HG03432 (cell line): ENCODE measurements at regions not wholly inside any gene's neighbourhood (a gene's known extent, or its start where the extent isn't known, plus 50 kb on each side); places are given as distances from the start of the nearest gene placed in this dataset.
"Not testable (repeated sequence)": the region's sequence is repeated elsewhere in the genome, so short reads cannot be mapped to it uniquely, and the experiment has no call there.

Experiments
- ATAC-seq: cut with Tn5 transposase; IDR thresholded peaks from one replicate; pipeline ENCODE4 v1.9.1; 2021; ENCODE audit warnings: mild to moderate bottlenecking, moderate library complexity; ENCODE audit not compliant: unreplicated experiment

GRCh38 chr2:21819454-21819853 is 695.7 kb downstream of the TDRD15 start:
- no peak for ATAC-seq

DNA sequence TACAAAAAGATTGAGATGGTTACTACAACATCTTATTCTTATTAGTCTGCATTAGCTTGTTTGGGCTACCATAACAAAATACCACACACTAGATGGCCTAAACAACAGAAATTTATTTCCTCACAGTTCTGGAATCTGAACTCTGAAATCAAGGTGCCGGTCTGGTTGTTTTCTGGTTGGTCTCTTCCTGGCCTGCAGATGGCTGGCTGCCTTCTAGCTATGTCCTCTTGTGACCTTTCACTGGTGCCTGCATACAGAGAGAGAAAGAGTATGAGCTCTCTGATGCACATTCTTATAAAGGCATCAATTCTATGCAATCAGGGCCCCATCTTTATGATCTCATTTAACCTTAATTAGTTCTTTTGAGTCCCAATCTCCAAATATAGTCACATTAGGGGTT is 696.5 kb downstream of the TDRD15 start:
- ATAC-seq = no peak

DNA sequence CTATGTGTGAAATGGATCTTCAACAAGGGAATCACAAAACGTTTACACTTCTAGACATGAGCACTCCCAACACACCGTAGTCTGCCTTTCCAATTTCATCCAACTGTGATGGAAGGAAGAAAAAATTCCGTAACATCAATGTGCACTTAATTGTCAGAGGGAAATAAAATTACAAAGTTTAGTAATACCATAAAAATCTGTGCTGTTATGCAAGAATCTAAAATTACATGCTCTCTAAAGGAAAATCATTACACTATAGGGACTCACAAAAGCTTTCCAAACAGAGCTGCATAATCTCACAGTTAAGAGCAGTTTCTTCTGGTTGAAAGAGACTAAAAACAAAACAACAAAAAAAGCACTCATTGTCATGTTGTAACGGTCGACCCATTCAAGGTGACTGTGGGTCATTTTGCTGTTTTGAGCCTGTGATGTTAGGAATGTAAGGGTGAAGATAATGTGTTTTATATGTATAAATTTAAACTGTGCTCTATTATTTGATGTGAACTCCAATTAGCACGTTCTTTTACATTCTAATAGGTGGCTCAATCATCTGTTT is 698.0 kb downstream of the TDRD15 start:
- ATAC-seq = no peak

- ATAC-seq = no peak
Observed at GRCh38 chr2:21822505-21822904, 698.7 kb downstream of the TDRD15 start.

DNA sequence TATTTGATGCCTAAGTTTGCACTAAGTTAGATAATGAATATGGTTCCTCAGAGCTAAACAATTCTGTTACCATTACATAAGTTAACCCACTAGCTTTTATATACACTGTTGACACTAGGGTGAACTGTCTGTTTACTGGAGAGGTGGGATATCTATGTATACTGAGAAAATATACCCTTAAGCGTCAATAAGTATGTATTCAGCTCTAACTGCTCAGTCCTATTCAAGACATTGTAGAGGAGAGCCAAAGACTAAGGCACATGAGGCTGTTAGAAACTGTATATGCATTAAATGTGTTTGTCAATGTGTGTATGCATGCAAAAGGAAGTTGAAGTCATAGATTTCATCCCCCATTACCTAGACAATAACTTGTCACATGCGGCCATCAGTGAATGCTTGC is 710.0 kb downstream of the TDRD15 start:
- ATAC-seq = no peak

DNA sequence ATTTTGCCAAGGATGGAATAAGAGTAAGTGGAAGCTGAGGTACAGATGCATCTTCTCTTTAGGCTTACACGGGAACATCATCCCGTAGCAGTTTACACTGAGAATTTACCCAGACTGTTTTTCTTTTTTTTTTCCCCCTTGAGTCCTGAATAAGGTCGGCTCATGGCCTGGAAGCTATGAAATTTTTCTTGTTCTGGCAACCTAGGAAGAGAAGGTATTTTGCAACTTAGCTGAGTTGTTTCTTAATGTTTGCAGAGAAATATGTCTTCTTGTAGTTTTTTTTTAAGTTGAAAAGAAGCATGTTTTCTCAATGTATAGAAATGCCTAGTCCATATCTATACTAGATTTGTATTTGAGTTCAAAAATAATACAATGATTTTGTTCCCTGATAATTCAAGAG is 712.5 kb downstream of the TDRD15 start:
- no peak for ATAC-seq

DNA sequence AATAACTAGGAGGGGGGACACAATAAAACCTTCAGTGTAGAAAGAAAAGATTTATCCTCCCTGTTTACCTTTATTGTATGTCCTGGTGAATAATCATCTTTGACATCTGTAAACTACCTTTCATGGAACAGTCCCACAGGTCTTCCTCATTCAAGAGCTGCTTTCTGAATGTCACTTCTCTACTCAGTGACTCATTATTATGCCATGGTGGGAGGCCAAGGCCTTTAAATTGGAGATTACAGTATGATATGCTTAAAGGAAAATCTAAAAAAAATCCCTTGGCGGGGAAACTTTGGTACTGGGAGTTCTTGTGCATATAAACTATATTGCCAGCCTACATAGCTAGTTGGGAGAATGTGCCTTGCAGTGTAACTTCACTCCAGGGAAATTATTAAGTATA is 713.0 kb downstream of the TDRD15 start:
- ATAC-seq = no peak

GRCh38 chr2:21837168-21837960 is 713.6 kb downstream of the TDRD15 start:
- ATAC-seq = no peak

GRCh38 chr2:21841341-21841740 is 717.6 kb downstream of the TDRD15 start:
- no peak for ATAC-seq

DNA sequence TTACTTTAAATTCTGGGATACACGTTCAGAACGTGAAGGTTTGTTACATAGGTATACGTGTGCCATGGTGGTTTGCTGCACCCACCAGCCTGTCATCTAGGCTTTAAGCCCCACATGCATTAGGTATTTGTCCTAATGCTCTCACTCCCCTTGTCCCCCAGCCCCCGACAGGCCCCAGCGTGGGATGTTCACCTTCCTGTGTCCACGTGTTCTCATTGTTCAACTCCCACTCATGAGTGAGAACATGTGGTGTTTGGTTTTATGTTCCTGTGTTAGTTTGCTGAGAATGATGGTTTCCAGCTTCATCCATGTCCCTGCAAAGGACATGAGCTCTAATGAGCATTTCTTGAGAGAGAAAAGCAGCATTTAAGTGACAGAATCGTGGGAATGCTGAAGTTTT is 726.6 kb downstream of the TDRD15 start:
- not testable (repeated sequence) for ATAC-seq

DNA sequence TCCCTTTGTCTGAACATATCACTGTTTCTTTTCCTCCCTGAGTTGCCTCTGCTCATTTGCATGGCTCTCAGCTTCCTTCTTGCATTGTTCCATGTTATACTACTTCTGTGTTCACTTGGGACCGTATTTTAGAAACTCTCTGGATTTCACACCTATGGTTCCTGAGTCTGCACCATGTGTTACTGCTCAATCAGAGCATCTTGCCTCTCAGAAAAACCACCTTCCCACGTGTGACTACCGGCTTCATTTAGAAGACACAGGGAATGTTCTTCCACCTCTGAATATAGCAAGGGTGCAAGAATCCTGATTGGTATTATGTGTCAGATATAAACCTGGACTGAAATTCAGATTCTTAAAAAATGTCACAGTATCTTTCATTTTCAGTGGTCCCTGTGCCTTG is 731.2 kb downstream of the TDRD15 start:
- ATAC-seq = no peak

DNA sequence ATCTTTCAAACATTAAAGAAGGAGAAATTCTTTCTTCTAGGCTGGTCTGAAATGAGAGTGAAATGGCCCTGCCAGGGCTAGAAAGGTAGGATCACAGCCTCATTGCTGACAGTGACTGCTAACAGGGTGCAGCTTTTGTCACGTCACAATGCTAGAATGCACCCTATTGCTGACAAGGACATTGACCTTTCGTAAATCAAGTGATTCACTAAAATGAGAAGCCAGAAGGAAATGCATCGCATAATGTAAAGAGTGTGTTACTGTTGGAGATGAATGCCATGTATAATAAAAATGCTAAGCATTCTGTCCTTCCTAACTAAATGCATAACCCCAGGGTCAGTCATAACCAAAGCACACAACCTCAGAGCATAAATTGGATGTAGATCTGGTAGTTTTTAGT is 732.9 kb downstream of the TDRD15 start:
- ATAC-seq = no peak

- no peak for ATAC-seq
Observed at GRCh38 chr2:21860907-21861306, 737.1 kb downstream of the TDRD15 start.

- ATAC-seq = no peak
Observed at GRCh38 chr2:21866316-21866715, 742.5 kb downstream of the TDRD15 start.

DNA sequence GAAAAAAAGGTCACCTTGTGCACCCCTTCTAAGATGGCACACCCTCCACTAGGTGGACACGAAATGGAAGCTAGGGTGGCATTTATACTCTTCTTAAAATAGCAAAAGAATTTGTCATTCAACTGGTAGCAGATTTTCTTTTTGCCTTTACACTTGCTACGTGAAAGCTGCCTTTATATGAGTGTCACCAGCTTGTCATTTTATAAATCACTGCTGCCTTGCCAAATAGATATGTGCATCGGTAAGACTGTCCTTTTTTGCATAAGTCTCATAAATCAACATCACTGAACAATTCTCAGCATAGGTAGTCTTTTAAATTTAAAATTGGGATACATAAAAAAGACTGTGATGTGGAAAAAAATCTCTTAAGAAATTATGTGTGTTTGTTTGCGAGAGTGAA is 764.1 kb downstream of the TDRD15 start:
- no peak for ATAC-seq

DNA sequence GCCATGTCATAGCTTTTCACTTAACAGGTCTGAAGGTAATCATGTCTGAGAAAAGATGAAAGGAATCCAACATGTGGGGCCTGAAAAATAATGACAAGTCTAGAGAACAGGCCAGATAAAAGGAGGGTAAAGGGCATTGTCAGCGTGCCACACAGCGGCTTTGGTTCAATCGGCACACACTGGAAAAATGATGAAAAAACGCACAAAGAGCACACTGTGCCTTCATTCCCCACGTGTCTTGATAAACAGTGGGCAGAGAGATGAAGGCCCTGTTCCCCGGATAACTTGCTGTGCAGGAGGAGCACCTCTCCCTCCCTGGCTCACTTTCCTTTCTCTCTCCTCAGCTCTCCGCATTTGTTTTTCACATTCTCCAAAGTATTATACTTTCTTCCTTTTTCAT is 766.3 kb downstream of the TDRD15 start:
- ATAC-seq = no peak

DNA sequence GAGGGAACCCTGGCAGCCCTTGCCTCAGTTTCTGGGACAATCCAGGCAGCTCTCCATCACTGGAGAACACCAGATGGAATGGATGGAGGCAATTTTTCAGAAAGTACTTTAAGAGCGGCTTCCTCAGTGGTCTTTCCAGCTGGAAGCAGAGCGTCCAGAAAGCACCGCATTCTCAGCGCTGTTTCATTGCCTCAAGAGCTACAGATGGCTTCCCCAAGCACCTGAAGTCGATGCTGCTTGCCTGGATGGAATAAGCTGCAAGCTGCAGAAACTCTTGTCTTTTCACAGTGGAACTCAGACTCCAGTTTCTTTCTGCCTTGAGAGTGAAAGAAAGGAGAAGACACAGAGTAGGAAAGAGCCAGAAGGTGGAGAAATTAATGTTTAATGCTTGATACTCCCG is 766.9 kb downstream of the TDRD15 start:
- no peak for ATAC-seq

- no peak for ATAC-seq
Observed at GRCh38 chr2:21891191-21891590, 767.4 kb downstream of the TDRD15 start.

DNA sequence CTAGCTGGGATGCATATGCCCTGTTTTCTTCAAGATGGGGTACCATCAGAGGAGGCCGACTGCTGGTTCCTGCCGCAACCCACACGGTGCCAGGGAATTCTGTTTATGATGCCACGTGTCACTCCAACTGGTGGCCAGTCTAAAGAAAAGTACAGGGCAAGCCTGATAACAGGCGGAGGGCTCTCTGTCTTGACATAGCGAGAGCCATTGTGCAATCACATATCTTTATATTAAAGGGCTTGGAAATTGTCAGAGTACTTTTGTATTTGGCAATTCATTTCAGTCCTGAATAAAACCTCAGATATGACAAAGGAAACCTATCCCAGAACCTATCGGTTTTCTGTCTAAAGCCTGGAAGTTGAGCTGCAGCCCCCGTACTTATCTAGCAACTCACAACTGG is 768.4 kb downstream of the TDRD15 start:
- no peak for ATAC-seq

DNA sequence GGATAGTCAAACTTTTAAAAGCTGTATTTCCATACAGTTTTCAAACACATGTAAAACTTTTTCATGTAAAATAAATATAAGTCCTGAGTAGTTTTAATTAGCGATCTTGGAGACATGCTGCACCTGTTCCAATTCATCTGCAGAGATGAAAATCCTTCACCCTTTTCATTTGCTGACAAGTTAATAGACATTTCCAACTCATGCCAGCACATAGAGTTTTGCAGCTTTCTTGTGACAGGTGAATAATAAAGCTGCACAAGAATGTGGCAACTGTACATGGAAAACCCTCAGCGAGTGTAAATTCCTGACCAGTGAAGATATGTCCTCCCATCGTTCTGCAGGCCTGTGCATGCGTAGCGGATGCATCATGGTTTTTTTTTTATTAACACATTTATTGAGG is 771.4 kb downstream of the TDRD15 start:
- ATAC-seq = no peak

- not testable (repeated sequence) for ATAC-seq
Observed at GRCh38 chr2:21908712-21909380, 785.1 kb downstream of the TDRD15 start.

DNA sequence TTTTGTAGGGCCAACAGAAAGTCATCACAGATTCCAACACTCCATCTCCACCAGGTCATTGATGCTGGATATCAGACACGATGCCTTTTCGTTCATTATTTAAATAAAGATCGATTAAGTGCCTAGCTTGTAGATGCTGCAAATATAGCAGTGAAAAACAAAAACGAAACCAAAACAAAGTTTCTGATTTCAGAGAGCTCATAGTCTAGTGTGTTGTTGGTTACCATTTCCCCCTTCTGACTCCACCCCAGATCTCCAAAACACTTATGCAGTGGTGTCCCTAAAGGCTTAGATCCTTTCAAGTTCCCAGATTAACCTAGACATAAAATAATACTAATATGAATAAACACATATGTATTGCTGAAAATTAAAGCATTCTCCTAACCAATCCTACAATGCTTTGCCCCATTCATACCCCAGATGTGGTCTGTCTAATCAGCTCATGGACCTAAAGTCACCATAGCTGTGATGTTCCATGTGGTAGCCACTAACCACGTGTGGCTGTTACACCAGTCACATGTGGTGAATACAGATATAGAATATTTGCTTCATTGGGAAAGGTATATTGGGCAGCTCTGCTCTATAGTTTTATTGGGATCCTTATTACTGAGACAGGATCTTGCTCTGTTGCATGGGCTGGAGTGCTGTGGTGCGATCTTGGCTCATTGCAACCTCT is 787.2 kb downstream of the TDRD15 start:
- ATAC-seq = peak; percentile 88
